ENCODE measurements at regions not wholly inside any gene's neighbourhood (a gene's known extent, or its start where the extent isn't known, plus 50 kb on each side); places are given as distances from the start of the nearest gene placed in this dataset.

DNA sequence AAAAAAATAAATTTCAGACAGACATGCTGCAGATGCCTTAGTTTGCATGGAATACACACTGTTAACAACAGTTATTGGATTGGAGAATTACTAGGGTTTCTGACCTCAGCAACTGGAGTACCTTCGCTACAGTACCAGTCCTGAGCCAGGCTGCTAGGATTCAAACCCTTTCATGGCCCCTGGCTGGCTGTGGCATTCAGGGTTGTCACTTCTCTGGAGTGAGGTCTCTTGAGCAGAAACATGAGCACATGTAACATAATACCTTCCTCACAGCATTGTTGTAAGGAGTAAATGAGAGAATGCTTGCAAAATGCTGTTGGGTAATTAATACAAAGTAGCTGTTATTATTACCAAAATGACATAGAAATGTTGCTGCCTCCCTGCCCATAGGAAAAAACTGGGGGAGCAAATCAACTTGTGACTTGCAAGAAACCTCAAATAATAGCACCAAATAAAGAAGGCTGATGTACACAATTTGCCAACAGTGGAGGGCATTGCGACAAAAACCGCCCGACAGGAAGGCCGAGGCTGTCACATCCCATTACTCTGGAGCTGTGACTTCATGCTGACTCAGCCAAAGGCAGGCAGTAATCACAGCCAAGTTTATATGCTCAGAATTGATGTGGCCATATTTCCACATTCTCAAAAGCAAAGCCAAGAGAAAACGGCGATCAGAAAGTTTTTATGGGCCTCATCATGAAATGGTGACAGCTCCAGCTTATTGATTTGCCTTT lies 100.4 kb downstream of the RFC3 start:
- TF ChIP-seq POLR2A (IDR thresholded peaks at IDR 0.05; ENCODE audit: low read length) (no peak), GATA1 (IDR thresholded peaks at IDR 0.05; ENCODE audit: low read depth, low read length) (no peak)

Measured in erythroblast (primary cell).